Mesothelial cell of epicardium (in vitro differentiated cells): ENCODE measurements at regions not wholly inside any gene's neighbourhood (a gene's known extent, or its start where the extent isn't known, plus 50 kb on each side); places are given as distances from the start of the nearest gene placed in this dataset.

Source experiments
- DNase-seq, 2 experiments: peaks; one replicate each; pipeline ENCODE4 v3.0.0; 2021; ENCODE audit warnings: low spot score in 2 of 2; ENCODE audit not compliant: unreplicated experiment in 2 of 2
- H3K27ac Mint-ChIP-seq: 2 replicates; pipeline ENCODE4 v1.8.0; 2021; ENCODE audit warnings: mixed read lengths
- H3K27me3 Mint-ChIP-seq: 2 replicates; pipeline ENCODE4 v1.8.0; 2021; ENCODE audit warnings: low read depth, mixed read lengths
- H3K36me3 Mint-ChIP-seq: 2 replicates; pipeline ENCODE4 v1.8.0; 2021; ENCODE audit warnings: mixed read lengths
- H3K4me1 Mint-ChIP-seq: 2 replicates; pipeline ENCODE4 v1.8.0; 2021; ENCODE audit warnings: mixed read lengths
- H3K4me3 Mint-ChIP-seq: 2 replicates; pipeline ENCODE4 v1.8.0; 2021; ENCODE audit warnings: mild to moderate bottlenecking, moderate library complexity, mixed read lengths
- H3K9me3 Mint-ChIP-seq: 2 replicates; pipeline ENCODE4 v1.8.0; 2021; ENCODE audit warnings: mixed read lengths
- TF ChIP-seq, protein P1 (sequence below): fragments of 200-600 bp; sonication (generic); IDR thresholded peaks from one replicate; pipeline ENCODE4 v1.5.0; 2021; ENCODE audit warnings: antibody characterized with exemption; ENCODE audit not compliant: unreplicated experiment

DNA sequence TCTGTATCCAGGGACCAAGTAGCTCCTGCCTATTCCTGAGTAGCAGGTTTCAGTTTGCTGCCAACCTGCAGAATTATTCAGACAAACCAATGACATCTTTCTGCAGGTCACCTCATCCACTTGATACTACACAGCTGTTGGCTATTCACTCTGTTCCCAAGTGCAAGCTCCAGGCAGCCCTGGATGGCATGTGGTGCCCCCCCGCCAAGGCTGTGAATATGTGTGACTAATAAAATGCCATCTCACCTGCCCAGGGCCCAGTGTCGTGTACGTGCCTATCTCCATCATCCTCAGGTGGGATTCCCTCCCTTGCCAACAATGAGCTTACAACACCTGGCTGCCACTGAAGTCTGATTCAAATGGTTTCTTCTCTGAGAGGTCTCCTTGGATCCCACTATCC, 125.8 kb downstream of the RAB11FIP2 start:
- TF ChIP-seq, protein P1, sequence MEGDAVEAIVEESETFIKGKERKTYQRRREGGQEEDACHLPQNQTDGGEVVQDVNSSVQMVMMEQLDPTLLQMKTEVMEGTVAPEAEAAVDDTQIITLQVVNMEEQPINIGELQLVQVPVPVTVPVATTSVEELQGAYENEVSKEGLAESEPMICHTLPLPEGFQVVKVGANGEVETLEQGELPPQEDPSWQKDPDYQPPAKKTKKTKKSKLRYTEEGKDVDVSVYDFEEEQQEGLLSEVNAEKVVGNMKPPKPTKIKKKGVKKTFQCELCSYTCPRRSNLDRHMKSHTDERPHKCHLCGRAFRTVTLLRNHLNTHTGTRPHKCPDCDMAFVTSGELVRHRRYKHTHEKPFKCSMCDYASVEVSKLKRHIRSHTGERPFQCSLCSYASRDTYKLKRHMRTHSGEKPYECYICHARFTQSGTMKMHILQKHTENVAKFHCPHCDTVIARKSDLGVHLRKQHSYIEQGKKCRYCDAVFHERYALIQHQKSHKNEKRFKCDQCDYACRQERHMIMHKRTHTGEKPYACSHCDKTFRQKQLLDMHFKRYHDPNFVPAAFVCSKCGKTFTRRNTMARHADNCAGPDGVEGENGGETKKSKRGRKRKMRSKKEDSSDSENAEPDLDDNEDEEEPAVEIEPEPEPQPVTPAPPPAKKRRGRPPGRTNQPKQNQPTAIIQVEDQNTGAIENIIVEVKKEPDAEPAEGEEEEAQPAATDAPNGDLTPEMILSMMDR, result no peak
- H3K27me3 Mint-ChIP-seq, result peaks cover 30% of the 10 kb centered on the region

DNA sequence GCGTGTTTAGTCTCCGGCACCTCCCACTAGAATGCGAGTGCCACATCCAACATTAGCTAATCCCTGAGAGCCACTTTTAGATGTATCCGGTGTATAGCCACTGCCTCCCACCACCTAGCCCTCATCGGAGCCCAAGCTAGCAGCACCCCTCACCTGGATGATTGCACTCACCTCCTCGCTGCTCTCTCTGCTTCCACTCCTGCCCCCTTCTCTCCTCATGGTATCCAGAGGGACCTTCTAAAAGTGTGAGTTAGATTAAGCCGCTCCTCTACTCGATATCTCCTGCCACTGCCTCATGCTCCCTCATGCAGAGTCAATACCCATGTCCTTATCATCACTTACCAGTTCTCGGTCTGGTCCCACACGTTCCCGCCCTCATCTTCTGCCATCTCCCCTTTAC, 125.3 kb downstream of the RAB11FIP2 start:
- DNase-seq, result no peak
- Mint-ChIP-seq H3K27me3 (peaks cover 32% of the 10 kb centered on the region), H3K4me3 (no peak overlapping the region), H3K36me3 (no peaks in the 10 kb centered on the region), H3K9me3 (no peaks in the 10 kb centered on the region), H3K4me1 (no peaks in the 10 kb centered on the region), H3K27ac (no peak overlapping the region)
- TF ChIP-seq, protein P1, result no peak

More for the DNA sequence above, 125.8 kb downstream of the RAB11FIP2 start:
- Mint-ChIP-seq H3K27ac (no peak overlapping the region), H3K9me3 (no peaks in the 10 kb centered on the region), H3K36me3 (no peaks in the 10 kb centered on the region), H3K4me3 (no peak overlapping the region), H3K4me1 (no peaks in the 10 kb centered on the region)
- DNase-seq, result no peak

DNA sequence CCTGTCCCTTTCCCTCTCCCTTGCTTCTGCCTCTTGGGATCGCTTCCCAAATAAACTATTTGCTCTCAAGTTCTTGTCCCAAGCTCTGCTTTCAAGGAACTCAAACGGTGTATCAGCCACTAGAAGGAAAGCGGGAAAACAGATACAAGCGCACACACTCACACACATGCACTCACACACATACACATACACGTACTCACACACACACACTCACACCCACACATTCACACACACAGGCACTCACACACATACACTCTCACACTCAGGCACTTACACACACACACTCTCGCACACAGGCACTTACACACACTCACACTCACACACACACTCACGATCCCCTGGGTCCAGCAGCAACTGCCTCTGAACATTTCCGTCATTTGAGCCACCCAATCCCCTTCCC, 121.9 kb downstream of the RAB11FIP2 start:
- Mint-ChIP-seq H3K36me3 (no peaks in the 10 kb centered on the region), H3K27ac (no peak overlapping the region)

DNA sequence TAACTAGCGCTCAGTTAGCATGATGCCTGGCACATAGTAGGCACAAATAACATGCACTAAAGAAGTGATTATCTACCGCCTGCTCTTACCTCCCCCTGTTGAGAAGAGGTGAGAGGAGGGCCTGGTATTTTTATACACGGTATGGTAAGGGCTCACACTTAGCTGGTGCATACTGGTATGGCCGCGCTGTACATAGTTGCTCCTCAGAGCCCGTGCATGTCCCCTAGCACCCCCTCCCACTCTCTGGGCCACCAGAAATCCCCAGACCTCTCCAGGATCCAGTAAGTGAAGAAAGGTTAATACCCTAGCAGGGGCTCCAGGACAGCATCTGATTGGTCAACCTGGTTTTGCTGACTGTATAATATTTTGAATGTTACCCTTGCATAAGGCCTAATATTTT, 121.4 kb downstream of the RAB11FIP2 start:
- Mint-ChIP-seq H3K27me3 (peaks cover 43% of the 10 kb centered on the region), H3K36me3 (no peaks in the 10 kb centered on the region)

More for the DNA sequence above, 121.9 kb downstream of the RAB11FIP2 start:
- Mint-ChIP-seq H3K27me3 (peaks cover 41% of the 10 kb centered on the region), H3K9me3 (no peaks in the 10 kb centered on the region), H3K4me1 (no peaks in the 10 kb centered on the region), H3K4me3 (no peak overlapping the region)
- no peak for DNase-seq
- TF ChIP-seq, protein P1, result no peak

DNA sequence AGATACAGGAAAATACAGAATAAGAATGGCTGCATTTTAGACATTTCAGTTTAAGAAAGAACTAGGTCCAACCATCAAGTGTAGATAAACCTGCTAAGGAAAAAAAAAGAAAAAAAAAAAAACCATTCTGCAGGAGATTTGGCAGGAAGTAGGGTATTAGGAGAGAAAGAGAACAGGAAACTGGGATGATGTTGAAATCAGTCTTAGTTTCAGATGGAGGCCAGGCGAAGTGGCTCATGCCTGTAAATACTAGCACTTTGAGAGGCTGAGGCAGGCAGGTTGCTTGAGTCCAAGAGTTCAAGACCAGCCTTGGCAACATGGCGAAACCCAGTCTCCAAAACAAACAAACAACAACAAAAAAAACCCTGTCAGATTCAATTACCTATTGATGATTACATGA, 120.2 kb downstream of the RAB11FIP2 start:
- TF ChIP-seq, protein P1, result no peak
- Mint-ChIP-seq H3K27me3 (peaks cover 43% of the 10 kb centered on the region), H3K4me3 (no peak overlapping the region), H3K36me3 (no peaks in the 10 kb centered on the region), H3K4me1 (no peaks in the 10 kb centered on the region), H3K9me3 (peaks cover 6% of the 10 kb centered on the region), H3K27ac (no peak overlapping the region)
- no peak for DNase-seq

More for the DNA sequence above, 121.4 kb downstream of the RAB11FIP2 start:
- DNase-seq, result no peak
- TF ChIP-seq, protein P1, result no peak
- Mint-ChIP-seq H3K9me3 (no peaks in the 10 kb centered on the region), H3K4me1 (no peaks in the 10 kb centered on the region), H3K4me3 (no peak overlapping the region), H3K27ac (no peak overlapping the region)

DNA sequence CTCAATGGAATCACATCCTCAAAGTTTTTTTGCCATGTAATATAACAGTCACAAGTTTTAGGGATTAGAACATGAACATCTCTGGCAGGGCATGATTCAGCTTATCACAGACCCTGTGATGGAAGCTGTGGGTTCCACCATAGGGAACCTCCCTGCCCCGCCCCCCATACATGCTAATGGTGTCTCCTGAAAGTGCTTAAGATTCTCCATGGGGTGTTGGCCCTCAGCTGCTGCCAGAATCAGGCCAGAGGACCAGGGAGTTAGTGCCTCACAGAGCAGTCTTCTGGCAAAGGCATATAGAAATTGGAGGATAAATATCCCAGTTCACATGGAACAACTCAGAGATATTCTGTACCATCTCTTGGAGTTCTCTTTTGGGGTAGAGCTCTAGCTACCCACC, 119.4 kb downstream of the RAB11FIP2 start:
- Mint-ChIP-seq H3K27me3 (peaks cover 41% of the 10 kb centered on the region), H3K4me3 (no peak overlapping the region), H3K9me3 (peaks cover 7% of the 10 kb centered on the region), H3K36me3 (no peaks in the 10 kb centered on the region), H3K4me1 (no peaks in the 10 kb centered on the region), H3K27ac (no peak overlapping the region)
- TF ChIP-seq, protein P1, result no peak
- DNase-seq, result no peak
